Ishikawa (cell line): ENCODE measurements at regions not wholly inside any gene's neighbourhood (a gene's known extent, or its start where the extent isn't known, plus 50 kb on each side); places are given as distances from the start of the nearest gene placed in this dataset.

Experiments used
- CEBPB ChIP-seq: IDR thresholded peaks from 2 replicates; pipeline ENCODE4 v1.6.1; 2012
- CREB1 ChIP-seq: IDR thresholded peaks from 2 replicates; pipeline ENCODE4 v1.6.1; 2012; ENCODE audit warnings: low read depth
- EGR1 ChIP-seq: IDR thresholded peaks from 2 replicates; pipeline ENCODE4 v1.6.1; 2012
- EP300 ChIP-seq: IDR thresholded peaks from 2 replicates; pipeline ENCODE4 v1.6.1; 2012; ENCODE audit warnings: borderline replicate concordance
- FOXM1 ChIP-seq: IDR thresholded peaks from 2 replicates; pipeline ENCODE4 v1.6.1; 2012; ENCODE audit warnings: low read depth, borderline replicate concordance
- NFIC ChIP-seq: IDR thresholded peaks from 2 replicates; pipeline ENCODE4 v1.6.1; 2012
- RAD21 ChIP-seq: IDR thresholded peaks from 2 replicates; pipeline ENCODE4 v1.6.1; 2012; ENCODE audit warnings: low read depth
- TAF1 ChIP-seq: IDR thresholded peaks from 2 replicates; pipeline ENCODE4 v1.6.1; 2012; ENCODE audit warnings: low read depth, mild to moderate bottlenecking
- TCF12 ChIP-seq: IDR thresholded peaks from 2 replicates; pipeline ENCODE4 v1.6.1; 2012; ENCODE audit warnings: low read depth
- TEAD4 ChIP-seq: IDR thresholded peaks from 2 replicates; pipeline ENCODE4 v1.6.1; 2012
- USF1 ChIP-seq: IDR thresholded peaks from 2 replicates; pipeline ENCODE4 v1.6.1; 2012
- YY1 ChIP-seq: IDR thresholded peaks from 2 replicates; pipeline ENCODE4 v1.6.1; 2012; ENCODE audit warnings: low read depth
- ZBTB7A ChIP-seq: IDR thresholded peaks from 2 replicates; pipeline ENCODE4 v1.6.1; 2012; ENCODE audit warnings: low read depth
- TF ChIP-seq, protein P1 (sequence below): IDR thresholded peaks from 2 replicates; pipeline ENCODE4 v1.6.1; 2012
- TF ChIP-seq, protein P2 (sequence below): IDR thresholded peaks from 2 replicates; pipeline ENCODE4 v1.6.1; 2012; ENCODE audit warnings: low read depth, mild to moderate bottlenecking

- no peak for TF ChIP-seq TEAD4
- TF ChIP-seq CEBPB, result no peak
- TF ChIP-seq NFIC, result no peak
- TF ChIP-seq YY1, result no peak
- TF ChIP-seq EP300, result no peak
- TF ChIP-seq, protein P1, sequence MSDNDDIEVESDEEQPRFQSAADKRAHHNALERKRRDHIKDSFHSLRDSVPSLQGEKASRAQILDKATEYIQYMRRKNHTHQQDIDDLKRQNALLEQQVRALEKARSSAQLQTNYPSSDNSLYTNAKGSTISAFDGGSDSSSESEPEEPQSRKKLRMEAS, result no peak
- no peak for TF ChIP-seq FOXM1
- no peak for TF ChIP-seq EGR1
- TF ChIP-seq TCF12, result no peak
- TF ChIP-seq CREB1, result no peak
- TF ChIP-seq, protein P2, sequence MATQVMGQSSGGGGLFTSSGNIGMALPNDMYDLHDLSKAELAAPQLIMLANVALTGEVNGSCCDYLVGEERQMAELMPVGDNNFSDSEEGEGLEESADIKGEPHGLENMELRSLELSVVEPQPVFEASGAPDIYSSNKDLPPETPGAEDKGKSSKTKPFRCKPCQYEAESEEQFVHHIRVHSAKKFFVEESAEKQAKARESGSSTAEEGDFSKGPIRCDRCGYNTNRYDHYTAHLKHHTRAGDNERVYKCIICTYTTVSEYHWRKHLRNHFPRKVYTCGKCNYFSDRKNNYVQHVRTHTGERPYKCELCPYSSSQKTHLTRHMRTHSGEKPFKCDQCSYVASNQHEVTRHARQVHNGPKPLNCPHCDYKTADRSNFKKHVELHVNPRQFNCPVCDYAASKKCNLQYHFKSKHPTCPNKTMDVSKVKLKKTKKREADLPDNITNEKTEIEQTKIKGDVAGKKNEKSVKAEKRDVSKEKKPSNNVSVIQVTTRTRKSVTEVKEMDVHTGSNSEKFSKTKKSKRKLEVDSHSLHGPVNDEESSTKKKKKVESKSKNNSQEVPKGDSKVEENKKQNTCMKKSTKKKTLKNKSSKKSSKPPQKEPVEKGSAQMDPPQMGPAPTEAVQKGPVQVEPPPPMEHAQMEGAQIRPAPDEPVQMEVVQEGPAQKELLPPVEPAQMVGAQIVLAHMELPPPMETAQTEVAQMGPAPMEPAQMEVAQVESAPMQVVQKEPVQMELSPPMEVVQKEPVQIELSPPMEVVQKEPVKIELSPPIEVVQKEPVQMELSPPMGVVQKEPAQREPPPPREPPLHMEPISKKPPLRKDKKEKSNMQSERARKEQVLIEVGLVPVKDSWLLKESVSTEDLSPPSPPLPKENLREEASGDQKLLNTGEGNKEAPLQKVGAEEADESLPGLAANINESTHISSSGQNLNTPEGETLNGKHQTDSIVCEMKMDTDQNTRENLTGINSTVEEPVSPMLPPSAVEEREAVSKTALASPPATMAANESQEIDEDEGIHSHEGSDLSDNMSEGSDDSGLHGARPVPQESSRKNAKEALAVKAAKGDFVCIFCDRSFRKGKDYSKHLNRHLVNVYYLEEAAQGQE, result no peak
- TF ChIP-seq ZBTB7A, result no peak
- TF ChIP-seq USF1, result no peak
- TF ChIP-seq RAD21, result no peak
- TF ChIP-seq TAF1, result no peak
Observed at GRCh38 chr5:67575087-67575486, 378.5 kb upstream of the CD180 start.

DNA sequence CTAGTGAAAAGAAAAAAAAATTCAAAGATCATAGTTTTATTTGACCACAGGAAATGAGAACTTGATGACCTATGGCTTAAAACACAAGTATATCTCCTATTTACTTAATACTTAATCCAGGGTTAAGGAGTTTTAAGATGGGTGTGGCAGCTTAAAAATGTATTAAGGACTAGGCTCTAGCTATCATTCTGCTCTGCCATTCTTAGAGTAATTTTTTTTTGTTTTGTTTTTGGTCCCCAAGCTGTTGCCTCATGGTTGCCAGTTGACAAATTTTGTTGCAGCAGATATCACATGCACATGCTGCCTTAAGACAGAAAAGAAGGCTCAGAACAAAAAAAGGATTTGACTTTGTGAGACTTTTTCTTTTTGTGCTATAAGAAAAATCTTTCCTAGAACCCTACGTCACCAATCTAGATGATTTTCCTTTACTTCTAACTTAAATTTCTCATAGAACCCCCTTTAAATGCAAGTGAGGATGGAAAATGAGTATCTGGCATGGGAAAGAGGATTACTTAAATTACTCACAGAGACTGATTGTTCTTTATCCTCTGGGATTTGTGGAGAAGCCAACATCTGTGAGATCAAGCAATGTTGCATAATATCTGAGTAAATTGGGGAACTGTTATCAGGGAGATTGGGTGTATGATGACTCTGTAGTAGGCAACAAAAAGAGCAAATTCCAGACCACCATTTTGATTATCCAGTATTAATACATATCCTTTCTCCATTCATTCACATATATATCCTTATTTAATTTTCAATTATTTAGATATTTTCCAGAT, 364.7 kb upstream of the CD180 start:
- TF ChIP-seq NFIC, result no peak

DNA sequence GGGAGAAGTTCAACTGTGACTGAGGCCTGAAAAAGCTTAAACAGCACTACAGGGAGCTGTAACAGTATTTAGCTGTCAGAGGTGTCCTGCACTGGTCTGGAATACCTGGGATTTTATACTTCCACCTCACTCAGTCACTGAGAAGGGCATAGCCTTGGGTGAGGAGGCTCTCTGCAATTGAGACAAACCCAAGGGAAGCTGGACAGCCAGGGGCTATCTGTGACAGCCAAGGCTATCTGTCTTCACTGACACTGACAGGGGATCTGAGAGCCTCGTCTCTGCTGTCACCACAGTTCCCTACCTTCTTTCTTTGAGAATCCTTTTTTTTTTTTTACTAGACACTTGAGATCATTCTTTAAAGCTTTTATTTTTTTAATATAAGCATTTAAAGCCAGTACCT, 356.2 kb upstream of the CD180 start:
- no peak for TF ChIP-seq RAD21
- TF ChIP-seq USF1, result no peak
- no peak for TF ChIP-seq TEAD4
- TF ChIP-seq TAF1, result no peak
- no peak for TF ChIP-seq FOXM1

DNA sequence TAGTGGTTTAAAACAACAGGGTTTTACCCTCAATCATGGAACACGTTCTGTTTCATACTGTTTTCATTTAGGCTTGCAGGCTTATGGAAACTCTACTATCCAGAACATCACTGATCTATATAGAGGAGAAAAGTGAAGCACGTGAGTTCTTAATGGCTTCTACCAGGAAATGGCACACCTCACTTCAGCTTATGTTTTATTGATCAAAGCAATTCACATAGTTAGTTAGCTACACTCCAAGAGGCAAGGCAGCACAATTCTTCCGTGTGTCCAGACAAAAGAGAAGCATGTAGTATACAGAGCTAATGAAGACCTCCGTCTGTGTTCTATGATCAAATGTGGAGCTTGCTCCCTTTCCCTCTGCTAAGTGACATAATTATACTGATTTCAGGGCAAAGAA, 353.3 kb upstream of the CD180 start:
- TF ChIP-seq, protein P1, result no peak
- TF ChIP-seq TEAD4 (no peak), EP300 (no peak), TCF12 (no peak), CEBPB (no peak), YY1 (no peak), NFIC (no peak), ZBTB7A (no peak), RAD21 (no peak), EGR1 (no peak), CREB1 (no peak)
- TF ChIP-seq, protein P2, result no peak

DNA sequence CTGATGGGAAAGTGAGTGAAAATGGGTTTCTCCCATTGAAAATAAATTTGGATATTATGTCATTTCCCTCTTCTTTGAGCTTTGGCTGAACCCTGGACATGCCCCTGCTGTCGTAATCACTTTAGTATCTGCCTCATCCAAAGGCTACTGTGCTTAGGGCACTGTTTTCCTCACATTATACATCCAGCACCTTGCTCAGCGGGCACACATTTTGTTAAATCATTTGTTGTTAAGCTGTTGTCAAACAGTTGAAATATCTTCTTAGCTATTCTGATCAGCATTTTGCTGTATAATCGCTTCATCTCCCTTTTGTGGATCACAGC, 352.7 kb upstream of the CD180 start:
- no peak for TF ChIP-seq TEAD4
- no peak for TF ChIP-seq EGR1
- TF ChIP-seq, protein P2, result no peak
- TF ChIP-seq CEBPB, result no peak
- TF ChIP-seq ZBTB7A, result no peak
- TF ChIP-seq RAD21, result no peak
- TF ChIP-seq TCF12, result no peak
- no peak for TF ChIP-seq TAF1
- no peak for TF ChIP-seq NFIC
- no peak for TF ChIP-seq CREB1
- no peak for TF ChIP-seq EP300
- TF ChIP-seq YY1, result no peak
- TF ChIP-seq USF1, result no peak
- TF ChIP-seq, protein P1, result no peak
- TF ChIP-seq FOXM1, result no peak
